Fibroblast of gingiva (primary cell): ENCODE measurements at regions not wholly inside any gene's neighbourhood (a gene's known extent, or its start where the extent isn't known, plus 50 kb on each side); places are given as distances from the start of the nearest gene placed in this dataset.

Experiments
- DNase-seq: peaks from one replicate; pipeline ENCODE4 v3.0.0-alpha.2; 2011; ENCODE audit warnings: low read depth

DNA sequence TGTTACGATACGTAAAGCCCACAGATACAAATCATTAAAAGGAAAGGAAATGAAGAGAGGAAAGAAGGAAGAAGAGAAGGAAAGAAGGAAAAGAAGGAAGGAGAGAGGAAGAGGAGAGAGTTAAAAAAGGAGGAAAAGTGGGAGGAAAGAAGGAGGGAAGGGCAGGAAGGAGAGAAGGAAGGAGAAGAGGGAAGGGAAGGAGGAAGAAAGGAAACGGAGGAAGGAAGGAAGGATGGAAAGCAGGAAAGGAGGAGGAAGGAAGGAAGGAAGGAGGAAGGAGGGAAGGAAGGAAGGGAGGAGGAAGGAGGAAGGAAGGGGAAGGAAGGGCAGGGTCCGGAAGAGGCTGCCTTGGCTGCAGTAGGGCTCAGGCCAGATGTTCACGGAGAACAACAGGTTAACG is 95.2 kb downstream of the ENGASE start:
- no peak for DNase-seq

GRCh38 chr17:79169366-79169765 is 94.7 kb downstream of the ENGASE start:
- DNase-seq: no peak

GRCh38 chr17:79168486-79169055 is 93.9 kb downstream of the ENGASE start:
- DNase-seq: no peak

GRCh38 chr17:79167486-79167885 is 92.9 kb downstream of the ENGASE start:
- no peak for DNase-seq

DNA sequence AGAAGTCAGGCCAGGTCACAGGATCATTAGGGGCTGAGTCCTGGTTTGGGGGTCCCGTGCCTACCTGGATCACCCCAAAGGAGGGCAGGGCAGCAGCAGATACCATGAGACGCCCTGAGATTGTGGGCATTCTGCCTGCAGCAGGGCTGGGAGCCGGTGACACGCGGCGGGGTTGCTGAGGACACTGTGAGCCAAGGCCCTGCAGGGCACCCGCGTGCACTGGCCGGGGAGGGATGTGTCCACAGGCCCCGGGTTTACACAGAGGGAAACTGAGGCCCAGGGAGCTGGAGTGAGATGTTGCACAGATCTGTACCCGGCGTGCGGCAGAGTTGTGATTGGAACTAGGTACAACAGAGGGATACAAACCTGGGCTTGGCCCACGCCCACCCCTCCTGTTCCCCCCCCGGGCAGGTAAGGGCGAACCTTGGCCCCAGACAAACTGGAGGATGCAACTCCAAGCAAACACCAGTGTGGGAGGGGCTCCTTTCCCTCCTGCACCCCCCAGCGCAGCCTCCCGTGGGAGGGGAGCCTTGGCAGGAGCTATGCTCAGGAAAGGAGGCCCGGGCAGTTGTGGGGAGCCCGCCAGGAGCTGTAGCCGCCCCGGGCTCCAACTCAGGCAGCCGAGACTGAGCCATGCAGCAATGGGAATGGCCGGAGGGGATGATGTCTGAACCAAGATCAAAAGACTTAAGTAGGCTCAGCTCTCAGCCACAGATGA is 91.3 kb downstream of the ENGASE start:
- no peak for DNase-seq

DNA sequence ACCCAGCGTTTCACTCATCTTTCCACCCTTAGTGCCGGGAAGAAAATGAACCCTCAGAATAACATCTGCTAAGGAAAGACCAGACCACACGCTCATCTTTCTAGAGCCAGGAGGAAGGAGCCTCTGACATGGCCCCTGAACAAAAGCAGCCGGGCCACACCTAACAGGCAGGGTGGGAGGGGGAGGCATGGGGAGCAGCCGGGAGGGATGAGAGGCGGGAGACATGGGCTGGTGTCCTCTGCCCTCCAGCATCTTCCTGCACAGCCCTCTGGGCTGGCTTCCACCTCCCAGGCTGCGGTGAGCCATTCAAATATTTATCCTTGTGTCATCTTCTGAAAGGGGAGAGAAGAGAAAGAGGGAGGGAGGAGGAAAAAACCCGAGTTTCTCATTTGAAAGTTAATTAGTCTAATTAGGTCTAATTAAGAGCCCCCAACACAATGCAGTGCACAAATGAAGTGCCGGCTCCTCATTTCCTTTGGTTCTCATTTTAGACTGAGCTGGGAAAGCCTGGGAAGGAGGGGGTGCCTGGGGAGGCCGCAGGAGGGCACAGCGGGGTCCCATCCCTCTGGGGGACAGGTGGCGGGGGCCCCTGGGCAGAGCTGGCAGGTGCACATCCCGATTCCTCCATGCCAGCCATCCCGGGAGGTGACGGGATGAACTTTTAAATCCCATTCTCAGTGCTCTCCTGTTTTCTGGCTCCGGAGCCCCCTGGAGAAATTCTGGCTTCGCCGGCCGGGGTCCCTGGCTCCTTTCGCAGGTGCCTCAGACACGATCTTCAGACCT is 90.5 kb downstream of the ENGASE start:
- DNase-seq: no peak

DNA sequence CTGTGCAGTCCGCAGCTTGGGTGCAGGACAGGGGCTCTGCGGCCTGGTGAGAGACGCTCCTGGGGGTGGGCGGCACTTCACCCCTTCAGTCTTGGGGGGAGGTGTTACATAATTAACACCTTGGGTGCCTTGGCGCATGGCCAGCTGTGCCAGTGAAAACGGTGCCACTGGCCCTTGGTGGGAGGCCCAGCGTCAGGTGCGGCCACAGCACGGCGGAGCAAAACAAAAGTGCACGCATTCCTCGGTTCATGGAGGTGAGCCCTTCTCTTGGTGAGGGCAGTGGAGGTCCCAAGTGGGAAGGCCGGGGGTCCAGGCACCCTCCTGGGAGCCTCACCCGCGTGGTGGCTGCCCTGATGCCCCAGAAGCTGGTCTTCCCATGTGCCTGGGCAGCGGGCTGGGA is 89.8 kb downstream of the ENGASE start:
- DNase-seq: no peak

GRCh38 chr17:79163071-79163470 is 88.4 kb downstream of the ENGASE start:
- DNase-seq: no peak

DNA sequence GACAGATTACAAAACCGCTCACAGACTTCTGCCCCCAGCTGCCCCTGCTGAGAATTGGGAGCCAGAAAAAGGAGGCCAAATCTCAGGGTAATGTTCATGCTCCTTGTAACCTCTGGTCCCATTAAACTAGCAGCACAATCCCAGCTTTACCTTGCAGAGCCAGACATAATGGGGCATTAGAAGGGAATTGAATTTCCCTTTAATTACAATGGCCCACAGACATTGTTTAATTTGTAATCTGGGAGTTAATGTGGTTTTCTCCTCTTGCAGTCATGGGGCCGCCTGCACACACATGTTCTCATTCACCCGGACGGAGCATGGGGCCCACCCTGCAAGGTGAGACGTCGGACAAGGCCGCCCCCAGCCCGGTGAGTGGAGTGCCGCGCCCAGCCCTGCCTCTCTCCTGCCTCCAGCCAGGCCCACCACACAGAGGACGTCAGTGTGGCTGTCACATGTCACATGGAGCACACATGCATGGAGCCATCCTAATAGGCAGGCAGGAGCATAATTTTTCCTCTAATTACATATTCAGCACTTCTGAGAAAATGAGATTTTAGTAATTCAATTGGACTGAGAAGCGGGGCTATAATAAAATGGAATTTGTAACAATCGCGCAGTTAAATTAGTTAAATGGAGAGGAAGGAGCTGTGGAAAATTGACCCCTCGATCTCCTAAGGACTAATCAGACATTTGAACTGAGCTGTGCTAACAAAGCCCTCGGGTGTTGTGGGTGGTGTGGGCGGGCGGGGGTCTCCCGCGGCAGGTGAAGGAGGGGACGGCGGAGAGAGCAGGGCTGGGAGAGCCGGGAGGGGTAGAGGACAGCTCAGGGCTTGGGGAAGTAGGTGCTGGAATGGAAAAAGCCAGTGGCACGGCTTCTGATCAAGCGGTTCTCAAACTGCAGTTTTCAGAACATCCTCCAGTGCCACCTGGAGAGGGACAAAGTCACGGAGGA is 87.7 kb downstream of the ENGASE start:
- DNase-seq: no peak

DNA sequence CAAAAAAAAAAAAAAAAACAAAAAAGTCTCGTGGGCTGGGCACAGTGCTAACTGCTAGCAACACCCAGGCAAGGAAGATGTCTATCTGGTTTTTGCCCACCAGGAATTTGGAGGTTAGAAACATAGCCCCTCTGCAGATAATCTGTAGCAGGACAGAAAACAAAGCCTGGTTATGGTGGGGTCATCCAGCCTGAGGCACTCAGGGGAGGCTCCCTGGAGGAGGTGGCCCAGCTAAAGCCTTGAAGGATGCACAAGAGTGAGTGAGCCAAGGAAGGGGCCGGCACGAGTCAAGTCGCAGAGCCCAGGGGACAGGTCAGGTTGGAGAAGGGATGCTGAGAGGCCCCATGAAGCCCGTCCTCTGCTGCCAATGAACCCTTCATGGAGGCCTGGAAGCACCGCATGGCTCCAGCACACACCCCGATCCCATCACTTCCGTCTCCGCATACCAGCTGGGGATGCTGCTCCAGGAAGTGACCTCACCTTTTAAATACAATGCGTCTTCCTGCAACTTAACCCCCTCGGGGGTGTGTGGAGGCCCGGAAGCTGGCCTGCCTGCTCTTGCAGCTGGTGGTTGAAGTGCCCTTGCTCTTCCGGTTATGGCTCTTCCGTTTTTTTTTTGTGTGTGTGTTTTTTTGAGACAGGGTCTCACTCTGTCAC is 86.5 kb downstream of the ENGASE start:
- no peak for DNase-seq

GRCh38 chr17:79159926-79160325 is 85.3 kb downstream of the ENGASE start:
- no peak for DNase-seq

- no peak for DNase-seq
Observed at GRCh38 chr17:79159471-79159870, 84.8 kb downstream of the ENGASE start.

DNA sequence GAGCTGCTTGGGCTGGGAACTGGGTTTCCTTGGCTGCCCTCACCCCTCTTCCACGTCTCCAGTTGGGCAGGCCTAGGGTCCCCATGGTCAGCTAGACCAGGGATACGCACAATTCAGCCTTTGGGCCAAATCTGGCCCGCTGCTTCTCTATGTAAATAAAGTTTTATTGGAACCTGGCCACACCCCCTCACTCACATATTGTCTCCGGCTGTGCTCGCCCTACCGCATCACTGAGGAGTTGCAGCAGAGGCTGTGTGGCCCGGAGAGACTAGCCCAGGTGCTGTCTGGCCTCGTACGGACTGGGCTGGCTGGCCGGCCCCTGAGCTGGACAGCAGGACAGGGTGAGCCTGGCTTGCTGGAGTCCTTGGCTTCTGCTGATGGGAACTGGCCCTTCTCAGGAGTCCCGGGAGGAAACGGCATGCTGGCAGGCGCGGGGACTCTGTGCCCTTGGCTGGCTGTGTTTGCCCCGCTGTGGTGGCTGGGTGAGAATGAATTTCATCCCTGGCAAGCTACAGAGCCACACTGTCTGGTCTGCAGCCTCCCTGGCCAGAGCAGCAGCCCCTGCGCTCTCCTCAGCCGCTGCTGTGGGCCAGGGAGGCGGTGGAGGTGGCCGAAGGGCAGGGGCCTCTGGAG is 82.0 kb downstream of the ENGASE start:
- DNase-seq: no peak

- no peak for DNase-seq
Observed at GRCh38 chr17:79155701-79156100, 81.1 kb downstream of the ENGASE start.

- no peak for DNase-seq
Observed at GRCh38 chr17:79154951-79155585, 80.4 kb downstream of the ENGASE start.

- DNase-seq: no peak
Observed at GRCh38 chr17:79154446-79154845, 79.8 kb downstream of the ENGASE start.

GRCh38 chr17:79153367-79154130 is 78.9 kb downstream of the ENGASE start:
- DNase-seq: no peak

DNA sequence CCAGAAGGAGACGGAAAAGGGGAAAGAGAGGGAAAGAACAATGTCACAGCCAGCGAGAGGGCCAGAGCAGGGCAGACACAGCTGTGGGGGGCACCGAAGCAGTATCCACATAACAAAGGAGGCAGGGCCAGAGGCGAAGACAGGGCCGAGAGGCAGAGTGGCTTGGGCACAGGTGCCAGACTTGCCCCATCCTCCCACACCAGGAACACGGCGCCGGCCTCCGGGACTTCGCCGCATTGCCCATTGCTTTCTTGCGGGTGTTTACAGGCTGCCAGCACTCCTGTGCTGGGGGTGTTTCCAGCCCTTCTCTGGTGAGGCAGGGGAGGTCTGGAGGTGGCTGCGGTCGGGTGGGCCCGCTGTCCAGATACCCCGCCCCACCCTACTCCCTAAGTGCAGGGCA is 78.0 kb downstream of the ENGASE start:
- no peak for DNase-seq

- DNase-seq: no peak
Observed at GRCh38 chr17:79152110-79152509, 77.5 kb downstream of the ENGASE start.

DNA sequence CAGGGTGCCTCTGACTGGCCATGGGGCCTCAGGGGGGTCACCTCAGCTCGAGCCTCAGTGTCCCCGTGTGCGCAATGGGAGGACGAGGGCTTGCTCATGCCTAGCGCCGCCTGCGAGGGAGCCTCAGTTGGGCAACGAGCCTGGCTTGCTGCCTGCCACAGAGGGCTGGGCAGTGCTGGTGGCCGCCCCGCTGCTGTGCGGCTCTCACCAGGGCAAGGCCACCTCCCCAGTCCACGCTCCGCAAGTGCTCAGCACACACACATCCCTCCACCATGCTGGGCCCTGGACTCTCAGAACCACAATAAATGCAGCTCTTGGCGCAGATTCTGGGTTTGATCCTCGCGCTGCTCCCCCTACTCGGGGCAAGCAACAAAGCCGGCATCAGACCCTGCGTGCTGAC is 76.2 kb downstream of the ENGASE start:
- no peak for DNase-seq
